GM21515 (cell line): ENCODE measurements at regions not wholly inside any gene's neighbourhood (a gene's known extent, or its start where the extent isn't known, plus 50 kb on each side); places are given as distances from the start of the nearest gene placed in this dataset.
A peak's percentile ranks its signal among the peaks of the same experiment; 100 is the strongest.
"Not testable (repeated sequence)": the region's sequence is repeated elsewhere in the genome, so short reads cannot be mapped to it uniquely, and the experiment has no call there.

ENCODE experiments used
- ATAC-seq: cut with Tn5 transposase; IDR thresholded peaks from one replicate; pipeline ENCODE4 v1.9.1; 2021; ENCODE audit not compliant: unreplicated experiment

DNA sequence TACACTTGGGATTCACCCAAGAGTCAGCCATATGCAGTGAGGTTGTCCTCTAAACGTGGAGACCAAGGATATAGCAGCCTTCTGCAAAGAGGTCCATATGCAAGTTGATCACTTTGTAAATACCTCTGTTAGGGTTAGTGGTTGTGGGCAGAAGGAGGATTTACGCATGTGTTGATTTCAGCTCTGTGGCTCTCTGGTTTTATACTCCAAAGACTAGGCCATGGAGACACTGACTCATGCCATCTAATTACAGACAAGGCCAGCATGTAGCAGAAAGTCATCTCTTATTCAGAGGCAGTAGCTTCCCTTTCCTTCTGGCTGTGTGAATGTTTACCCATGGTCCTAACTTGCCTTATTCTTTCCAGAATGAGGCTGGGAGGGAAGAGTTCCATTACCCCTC is 140.9 kb upstream of the GOLGA6L4 start:
- ATAC-seq = not testable (repeated sequence)

DNA sequence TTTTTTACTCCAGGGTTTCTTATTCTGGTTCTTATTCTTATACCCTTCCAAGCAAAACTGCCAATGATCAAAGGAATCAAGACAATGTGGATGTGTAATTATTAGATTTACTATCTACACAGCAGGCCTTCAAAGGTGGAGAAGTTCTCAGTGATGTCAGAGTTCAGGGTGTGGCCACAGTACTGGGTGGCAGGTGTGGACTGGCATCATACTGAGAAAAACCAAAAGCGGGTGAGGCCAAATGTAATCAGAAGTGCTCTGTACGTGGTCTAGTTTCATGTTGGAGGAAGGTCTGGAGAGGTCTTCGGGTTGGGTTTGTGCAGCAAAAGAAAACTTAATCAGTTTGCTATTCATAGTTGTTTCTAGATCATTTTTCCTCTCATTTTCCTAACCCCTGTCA is 138.5 kb upstream of the GOLGA6L4 start:
- not testable (repeated sequence) for ATAC-seq

DNA sequence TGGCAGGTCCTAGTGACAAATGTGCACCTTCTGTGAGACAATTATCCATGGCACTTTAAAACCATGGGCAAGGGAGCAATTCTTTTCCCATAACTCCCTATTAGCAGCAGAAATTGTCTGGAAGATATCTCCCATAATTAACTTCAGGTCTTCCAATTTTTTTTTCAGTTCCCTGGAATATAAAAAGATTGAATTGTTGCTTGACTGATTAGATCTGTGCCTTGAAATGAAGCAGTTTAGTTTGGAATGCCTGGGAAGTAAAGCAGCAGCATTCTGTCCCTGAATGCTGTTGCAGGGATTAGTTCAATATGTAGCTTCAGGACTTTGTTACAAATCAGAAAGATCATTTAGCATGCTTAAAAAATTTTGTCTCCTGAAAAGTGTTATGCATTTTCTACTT is 137.0 kb upstream of the GOLGA6L4 start:
- no peak for ATAC-seq

DNA sequence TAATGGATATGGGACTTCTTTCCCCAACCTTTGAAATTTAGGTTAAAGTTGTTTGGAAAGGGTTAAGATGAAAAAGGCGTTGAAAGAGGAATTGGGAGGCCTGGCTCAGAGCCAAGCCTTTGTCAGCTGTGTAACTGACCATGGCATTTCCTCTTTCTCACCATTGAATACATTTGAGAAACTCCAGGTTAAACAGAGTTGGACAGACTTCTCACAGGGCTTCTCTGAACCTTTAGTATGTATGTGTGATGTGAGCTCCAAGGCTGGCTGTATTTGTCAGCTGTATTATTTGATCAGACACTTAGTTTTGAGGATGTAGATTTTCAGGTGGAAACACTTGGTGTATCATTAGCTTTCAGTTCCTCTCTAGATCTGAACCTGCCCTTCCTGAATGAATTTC is 136.4 kb upstream of the GOLGA6L4 start:
- no peak for ATAC-seq

DNA sequence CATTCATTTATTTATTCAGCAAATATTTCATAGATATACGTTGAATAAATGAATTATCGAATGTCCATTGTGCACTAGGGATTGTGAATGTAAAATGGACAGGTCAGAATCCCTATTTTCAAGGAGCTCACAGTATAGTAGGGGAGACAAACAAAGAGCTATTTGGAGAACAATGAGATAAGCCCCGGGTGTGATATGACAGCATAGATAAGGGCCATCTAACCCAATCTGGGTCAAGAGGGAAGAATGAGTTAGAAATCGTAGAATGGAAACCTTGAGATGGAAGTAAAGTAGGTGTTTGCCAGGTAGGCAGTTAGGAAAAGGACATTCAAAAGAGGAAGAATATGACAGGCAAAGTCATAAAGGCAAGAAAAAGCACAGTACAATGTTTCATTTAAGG is 132.2 kb upstream of the GOLGA6L4 start:
- ATAC-seq = no peak

DNA sequence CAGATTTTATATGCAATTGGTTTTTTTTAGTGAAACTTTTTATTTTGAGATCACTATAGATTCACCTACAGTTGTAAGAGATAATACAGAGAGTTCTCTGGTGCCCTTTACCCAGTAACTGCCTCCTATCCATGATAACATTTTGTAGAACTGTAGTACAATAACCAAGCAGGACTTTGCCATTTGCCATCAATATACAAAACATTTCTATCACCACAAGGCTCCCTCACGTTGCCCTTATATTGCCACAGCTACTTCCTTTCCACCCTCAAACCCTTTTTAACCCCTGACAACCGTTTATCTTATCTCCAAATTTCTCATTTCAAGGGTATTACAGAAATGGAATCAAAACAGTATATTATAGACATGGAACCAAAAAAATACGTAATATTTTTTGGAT is 130.7 kb upstream of the GOLGA6L4 start:
- no peak for ATAC-seq

DNA sequence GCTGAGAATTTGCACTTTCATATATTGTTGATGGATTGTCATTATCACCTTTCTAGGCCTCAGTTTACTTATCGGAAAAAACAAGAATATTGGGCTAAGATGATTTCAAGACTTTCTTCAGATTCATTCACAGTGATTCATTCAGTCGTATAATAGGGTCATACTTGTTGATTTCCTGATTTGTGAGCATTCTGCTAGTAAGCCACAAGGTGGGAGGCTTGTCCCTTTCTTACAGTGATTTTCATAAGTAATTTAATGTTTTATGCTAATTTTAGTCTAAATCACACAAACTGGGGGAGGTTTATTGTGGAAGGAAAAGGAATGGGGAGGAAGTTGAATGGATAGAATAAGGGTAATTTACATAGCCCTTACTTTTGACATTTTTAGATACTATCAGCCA is 126.8 kb upstream of the GOLGA6L4 start:
- no peak for ATAC-seq

DNA sequence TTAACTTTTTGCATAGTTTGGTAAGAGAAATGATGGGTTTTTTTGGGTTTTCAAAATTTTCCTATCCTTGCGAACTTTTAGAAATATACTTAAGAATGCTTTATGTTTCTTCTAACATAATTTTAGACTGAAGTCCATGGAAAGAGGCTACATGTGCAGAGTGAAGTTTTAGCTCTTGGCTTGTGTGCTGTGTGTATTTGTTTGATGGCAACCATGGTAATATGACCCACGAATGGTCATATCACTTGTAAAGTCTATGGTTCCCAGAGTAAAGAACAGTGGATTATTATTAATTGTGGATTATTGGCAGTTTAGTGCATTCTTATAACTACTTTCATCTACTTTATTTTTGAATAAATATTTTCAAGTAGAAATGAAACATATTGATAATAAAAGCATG is 124.0 kb upstream of the GOLGA6L4 start:
- ATAC-seq = no peak

DNA sequence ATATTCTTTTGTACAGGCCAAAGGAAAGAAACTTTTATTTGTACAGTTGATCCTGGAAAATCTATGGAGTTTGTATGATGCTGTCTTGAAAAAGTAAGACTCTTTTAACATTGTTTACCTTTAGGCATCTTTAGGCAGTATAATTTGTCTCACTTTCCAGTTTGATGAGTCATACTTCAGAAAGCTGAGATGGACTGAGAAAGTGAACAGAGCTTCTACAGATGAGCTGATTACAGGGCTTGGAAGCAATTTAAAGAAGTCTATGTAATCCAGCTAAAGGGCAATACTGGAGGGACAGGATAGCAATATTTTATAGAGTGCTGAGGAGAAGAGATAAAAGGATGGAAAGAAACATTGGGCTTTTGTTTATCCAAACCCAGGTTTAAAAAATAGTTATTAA is 123.5 kb upstream of the GOLGA6L4 start:
- ATAC-seq = no peak

DNA sequence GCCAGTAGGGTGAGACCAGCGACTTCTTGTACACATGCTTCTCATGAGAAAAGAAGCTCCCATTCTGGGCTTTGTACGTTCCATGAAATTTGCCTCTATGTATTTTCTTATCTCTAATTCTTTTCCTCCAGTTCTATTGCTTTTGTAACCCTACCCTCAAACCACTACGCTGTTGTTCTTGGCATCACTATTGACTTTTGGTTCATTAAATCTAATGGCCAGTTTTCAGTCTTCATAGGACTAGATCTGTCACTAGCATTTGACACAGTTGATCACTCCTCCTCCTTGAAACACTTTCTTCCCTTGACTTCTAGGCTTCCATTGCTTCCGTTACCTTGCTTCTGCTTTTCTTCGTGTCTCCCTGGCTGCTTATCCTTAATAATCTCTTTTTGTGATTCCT is 121.7 kb upstream of the GOLGA6L4 start:
- ATAC-seq = no peak

DNA sequence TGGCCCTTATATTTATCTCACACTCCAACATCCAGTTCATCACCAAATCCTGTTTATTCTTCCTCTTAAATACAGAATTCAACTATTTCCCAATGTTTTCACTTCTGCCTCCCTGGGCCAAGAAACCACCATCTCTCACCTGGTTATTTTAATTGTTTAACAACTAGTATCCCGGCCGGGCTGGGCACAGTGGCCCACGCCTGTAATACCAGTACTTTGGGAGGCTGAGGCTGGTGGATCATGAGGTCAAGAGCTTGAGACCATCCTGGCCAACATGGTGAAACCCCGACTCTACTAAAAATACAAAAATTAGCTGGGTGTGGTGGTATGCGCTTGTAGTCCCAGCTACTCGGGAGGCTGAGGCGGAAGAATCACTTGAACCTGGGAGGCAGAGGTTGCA is 120.9 kb upstream of the GOLGA6L4 start:
- not testable (repeated sequence) for ATAC-seq

DNA sequence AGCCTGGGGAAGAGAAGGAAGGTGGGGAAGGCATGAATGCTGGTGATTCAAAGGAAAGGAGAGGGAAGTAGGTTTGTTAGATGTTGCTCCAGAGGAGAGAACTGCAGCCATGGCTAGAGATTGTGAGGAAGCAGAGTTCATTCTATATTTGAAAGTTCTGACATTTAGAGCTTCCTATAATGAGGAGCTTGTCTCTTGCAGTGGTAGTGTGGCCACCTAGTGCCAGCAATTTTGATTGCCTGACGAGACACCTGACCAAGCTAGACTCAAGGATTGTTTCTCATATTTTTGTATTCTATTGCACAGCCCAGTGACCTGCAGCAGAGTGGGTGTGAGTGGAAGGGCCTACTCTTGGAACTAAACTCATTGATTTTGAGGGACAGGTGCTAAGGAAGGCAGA is 116.2 kb upstream of the GOLGA6L4 start:
- not testable (repeated sequence) for ATAC-seq

DNA sequence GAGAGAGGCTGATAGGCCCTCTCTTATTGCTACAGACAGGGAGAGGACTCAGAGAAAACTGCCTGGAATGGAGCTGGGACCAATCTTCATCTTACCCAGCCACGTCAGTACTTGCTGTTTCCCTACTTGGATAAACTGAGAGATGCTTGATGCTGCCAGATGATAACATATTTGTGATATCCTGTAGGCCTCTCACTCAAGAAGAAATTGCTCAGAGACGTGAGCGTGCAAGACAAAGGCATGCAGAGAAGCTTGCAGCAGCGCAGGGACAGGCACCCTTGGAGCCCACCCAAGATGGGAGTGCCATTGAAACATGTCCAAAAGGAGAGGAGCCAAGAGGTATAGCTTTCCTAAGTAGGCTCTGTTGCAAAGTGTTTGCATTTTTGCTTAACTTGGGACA is 114.7 kb upstream of the GOLGA6L4 start:
- not testable (repeated sequence) for ATAC-seq

DNA sequence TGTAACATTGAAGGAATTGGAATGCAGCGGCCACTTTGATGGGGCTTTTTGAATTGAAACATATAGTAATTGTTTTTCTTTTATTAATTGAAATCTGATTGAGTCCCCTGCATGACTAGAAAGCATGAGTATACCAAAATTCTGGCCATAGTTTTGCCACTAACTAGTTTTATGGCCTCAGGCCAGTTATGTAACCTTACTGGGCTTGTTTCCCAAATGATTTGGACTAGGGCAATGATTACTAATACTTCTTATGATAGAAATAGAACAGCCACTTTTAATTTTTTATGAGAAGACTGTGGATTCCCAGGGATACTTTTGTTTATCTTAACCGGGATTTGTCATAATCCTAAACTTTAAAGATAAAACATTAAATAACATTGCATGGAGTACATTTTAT is 106.9 kb upstream of the GOLGA6L4 start:
- not testable (repeated sequence) for ATAC-seq

DNA sequence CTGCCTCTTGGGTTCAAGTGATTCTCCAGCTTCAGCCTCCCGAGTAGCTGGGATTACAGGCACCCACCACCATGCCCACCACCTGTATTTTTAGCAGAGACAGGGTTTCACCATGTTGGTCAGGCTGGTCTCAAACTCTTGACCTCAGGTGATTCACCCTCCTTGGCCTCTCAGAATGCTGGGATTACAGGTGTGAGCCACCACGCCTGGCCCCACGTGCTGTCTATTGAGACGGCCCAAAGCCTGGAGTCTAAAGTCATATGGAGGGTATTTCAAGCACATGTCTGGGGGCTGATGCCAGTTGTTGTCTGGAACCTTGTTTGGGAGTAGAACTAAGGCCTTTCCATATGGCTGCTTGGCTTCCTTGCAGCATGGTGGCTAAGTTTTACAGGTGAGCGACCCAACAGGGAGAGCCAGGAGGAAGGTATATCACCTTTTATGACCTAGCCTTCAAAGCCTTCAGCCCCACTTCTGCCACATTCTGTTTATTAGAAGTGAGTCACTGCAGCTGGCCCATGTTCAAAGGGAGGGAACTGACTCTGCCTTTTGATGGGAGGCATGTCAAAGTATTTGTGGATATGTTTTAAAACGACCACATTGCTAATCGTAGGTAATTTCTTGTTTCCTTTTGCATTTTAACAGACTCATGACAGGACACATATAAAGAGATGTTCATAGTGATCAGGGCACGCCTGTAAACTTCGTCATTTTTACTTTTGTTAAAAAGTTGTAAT is 105.3 kb upstream of the GOLGA6L4 start:
- not testable (repeated sequence) for ATAC-seq

DNA sequence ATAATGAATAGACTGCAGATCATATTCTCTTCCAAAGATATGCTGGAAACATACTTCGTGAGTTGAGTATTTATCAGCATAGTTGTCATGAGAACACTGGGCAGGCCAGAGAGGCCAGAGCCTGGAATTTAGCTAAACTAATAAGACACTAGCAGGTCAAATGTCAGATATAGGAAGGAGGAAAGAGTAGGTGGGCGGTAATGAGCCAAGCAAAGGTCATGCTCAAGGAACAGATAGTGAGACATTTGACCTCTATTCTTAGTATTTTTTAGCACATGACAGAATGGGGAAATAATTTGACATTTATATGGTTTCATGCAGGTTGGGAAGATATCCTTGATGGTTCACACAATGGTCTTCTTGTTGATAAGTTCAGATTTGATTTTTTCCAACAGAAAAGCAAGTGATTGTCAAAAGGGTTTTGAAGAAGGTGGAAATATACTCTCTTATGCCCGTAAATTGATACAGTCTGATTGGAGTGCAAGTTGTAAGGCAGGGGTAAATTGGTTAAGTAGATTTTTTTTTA is 99.6 kb upstream of the GOLGA6L4 start:
- not testable (repeated sequence) for ATAC-seq

DNA sequence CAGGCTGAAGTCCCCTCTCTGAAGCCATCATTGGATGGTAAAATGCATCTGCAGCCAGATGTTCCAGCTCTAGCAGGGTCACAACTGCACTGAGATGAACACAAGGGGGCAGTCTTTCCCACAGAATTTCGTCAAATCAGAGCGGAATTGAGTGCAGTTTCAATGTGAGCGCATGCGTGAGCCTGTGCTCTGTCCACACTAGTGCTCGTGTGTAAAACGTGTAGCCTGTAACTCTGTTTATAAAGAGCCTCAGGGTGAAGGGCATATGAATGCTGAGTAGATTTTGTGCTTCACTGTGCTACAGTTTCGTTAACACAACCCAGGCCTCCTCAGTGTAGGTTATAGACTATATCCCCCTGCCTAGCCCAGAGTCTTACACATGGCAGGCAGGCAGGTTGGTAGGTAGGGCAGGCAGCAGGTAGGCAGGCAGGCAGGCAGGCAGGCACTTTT is 92.7 kb upstream of the GOLGA6L4 start:
- ATAC-seq = peak; percentile 97

DNA sequence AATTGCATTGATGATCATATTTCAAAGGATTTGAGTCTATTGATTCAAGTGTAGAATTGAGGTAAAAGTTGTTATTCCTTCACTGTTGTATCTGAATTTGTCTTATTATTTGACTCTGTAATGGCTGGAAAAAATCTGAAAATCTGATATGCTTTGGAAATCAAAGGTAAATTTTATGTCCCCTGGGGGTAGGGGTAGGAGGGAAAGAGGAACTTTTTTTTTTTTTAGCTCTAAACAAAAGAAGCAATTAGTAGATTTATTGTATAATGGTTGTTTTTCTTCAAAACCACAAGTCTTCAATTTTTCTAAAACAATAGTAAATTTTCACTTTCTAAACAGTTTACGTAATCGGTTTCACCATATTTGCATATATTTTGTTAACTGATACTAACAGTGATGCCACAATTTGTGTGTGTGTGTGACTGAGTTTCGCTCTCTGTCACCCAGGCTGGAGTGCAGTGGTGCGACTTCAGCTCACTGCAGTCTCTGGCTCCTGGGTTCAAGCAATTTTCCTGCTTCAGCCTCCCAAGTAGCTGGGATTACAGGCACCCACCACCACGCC is 91.7 kb upstream of the GOLGA6L4 start:
- ATAC-seq = peak; percentile 51

DNA sequence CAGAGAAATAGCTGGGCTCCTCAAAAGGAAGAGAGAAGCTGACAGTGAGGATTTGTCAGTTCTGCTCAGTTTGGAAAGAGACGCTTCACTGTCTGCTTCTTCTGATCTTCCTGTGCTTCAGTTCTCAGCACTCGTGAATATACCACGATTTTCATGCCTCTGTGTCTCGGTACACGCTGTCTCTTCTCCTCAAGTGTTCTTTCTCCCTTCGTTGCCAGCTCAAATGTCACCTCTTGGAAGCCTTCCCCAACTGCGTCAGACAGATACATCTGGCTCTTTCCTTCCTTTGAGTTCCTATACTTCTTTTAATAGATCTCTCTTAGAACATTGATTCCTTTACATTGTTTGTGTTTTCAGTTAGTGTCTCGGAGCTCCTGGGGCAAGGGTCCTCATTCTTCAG is 90.6 kb upstream of the GOLGA6L4 start:
- ATAC-seq = not testable (repeated sequence)

DNA sequence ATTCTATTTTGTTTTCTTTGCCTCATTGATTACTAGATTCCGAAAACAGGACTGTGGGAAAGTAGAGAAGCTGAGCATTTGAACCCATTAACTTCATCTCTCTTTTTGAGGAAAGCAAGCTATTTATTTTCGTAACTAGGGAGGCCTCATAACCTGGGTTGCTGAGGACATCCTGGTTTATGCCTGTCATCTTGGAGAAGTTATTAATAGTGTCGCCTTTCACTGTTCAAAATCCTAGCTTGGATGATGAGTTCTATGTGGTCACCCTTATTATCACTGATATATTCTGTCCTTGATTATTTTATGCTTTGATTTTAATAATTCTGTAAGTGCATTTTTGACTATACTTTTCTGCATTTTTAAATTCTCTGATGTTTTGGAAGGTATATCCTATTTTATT is 89.3 kb upstream of the GOLGA6L4 start:
- not testable (repeated sequence) for ATAC-seq

DNA sequence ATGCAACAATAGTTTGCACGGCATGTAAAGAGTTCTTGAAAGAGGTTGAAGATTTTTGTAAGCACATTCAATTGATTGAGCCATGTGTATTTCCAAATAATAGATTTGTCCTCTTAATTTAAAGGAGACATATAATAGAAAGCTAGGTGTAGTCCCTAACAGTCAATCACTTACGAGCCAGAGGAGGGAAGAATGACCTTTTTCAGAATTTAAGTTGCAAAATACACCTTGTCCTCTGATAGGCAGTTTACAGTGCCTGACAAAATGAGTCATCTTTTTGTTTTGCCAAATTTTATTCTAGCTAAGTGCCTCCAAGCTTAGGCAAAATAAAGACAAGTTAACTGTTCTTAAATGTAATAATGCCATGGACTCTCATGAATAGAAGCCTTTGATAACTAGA is 88.3 kb upstream of the GOLGA6L4 start:
- ATAC-seq = not testable (repeated sequence)

DNA sequence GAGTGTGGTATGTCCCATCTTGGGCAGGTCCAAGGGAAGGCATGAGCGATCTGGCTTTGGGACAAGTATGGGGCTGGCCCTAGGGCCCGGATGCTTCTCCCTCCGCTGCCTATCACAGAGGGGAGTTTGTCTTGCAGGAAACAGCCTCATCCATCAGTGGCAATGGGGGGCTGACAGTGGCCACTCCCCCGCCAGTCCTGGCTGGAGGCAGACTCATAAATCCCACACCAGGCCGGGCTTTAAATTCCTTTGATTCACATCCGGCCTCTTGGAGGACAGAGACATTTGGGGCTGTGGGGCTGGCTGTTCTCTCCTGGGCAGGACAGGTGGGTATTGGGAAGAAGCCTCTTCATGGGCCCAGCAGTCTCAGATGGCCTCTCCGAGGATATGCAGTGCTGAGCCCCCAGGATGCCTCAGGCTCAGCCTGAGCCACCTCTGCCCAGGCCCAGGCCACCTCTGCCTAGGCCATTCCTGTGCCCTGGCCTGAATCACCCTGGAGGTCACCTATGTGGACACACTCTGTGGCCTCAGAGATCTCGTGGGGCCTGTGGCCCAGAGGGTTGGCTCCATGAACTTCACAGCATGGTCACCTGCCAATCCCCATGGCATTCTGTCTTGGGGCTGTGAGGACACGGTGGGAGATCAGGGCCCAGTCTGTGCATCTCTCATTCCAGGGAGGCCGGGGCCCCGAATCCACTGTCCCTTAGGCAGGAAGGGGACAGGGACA is 84.2 kb upstream of the GOLGA6L4 start:
- no peak for ATAC-seq
